Peyer's patch (tissue), 4 donors: ENCODE measurements at regions not wholly inside any gene's neighbourhood (a gene's known extent, or its start where the extent isn't known, plus 50 kb on each side); places are given as distances from the start of the nearest gene placed in this dataset.

Source experiments
- DNase-seq, 3 donors: peaks; one replicate each; pipeline ENCODE4 v3.0.0-alpha.2; 2017 to 2019
- H3K27ac ChIP-seq, 4 donors: fragments of 200-600 bp; sonication (generic); one replicate each; pipeline ENCODE4 v1.5.1; 2016 to 2019
- H3K27me3 ChIP-seq, 2 donors: fragments of 200-600 bp; sonication (generic); one replicate each; pipeline ENCODE4 v1.5.1; 2019
- H3K36me3 ChIP-seq, 3 donors: fragments of 200-600 bp; sonication (generic); one replicate each; pipeline ENCODE4 v1.5.1; 2016 to 2019
- H3K4me1 ChIP-seq, 4 donors: fragments of 200-600 bp; sonication (generic); one replicate each; pipeline ENCODE4 v1.5.1; 2016 to 2019
- H3K4me3 ChIP-seq, 4 donors: fragments of 200-600 bp; sonication (generic); 1 replicate in 3 of 4; 2 replicates in 1 of 4; pipeline ENCODE4 v1.5.1; 2016 to 2019; ENCODE audit warnings: mild to moderate bottlenecking in 1 of 4
- H3K9me3 ChIP-seq, 4 donors: fragments of 200-600 bp; sonication (generic); one replicate each; pipeline ENCODE4 v1.5.1; 2016 to 2019; ENCODE audit warnings: mild to moderate bottlenecking in 1 of 4
- POLR2A ChIP-seq, 2 donors: fragments of 450-650 bp; IDR thresholded peaks; one replicate each; pipeline ENCODE4 v1.5.1; 2017; ENCODE audit warnings: antibody characterized with exemption in 2 of 2, mild to moderate bottlenecking in 2 of 2, moderate library complexity in 2 of 2
- TF ChIP-seq, protein P1 (sequence below), 6 experiments: fragments of 450-650 bp in 4 of 6; fragments of 200-600 bp in 2 of 6; sonication (generic) in 1 of 6; IDR thresholded peaks; one replicate each; pipeline ENCODE4 v1.5.1; 2017 to 2019; ENCODE audit warnings: antibody characterized with exemption in 6 of 6, mild to moderate bottlenecking in 3 of 6, moderate library complexity in 1 of 6

DNA sequence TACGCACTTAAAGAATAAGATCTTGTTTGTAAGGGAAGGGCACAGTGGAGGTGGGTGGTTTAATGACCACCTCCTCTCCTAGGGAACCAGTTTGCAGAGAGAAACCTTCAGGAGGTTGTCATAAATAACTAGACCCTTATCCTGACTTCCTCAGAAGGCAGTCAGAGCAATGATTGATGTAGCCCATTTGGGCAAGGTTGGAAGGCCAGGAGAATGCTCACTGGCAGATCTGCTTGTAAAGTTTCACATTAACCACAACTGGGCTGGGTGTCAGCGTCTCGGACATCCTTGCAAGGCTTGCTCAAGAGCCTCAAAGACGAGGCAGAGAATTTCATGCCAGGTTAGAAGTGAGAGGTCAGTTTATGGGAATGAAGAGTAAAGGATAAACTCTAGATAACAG lies 87.6 kb upstream of the TRABD2B start:
- no peak for TF ChIP-seq POLR2A (IDR thresholded peaks at IDR 0.05)
- TF ChIP-seq, protein P1, sequence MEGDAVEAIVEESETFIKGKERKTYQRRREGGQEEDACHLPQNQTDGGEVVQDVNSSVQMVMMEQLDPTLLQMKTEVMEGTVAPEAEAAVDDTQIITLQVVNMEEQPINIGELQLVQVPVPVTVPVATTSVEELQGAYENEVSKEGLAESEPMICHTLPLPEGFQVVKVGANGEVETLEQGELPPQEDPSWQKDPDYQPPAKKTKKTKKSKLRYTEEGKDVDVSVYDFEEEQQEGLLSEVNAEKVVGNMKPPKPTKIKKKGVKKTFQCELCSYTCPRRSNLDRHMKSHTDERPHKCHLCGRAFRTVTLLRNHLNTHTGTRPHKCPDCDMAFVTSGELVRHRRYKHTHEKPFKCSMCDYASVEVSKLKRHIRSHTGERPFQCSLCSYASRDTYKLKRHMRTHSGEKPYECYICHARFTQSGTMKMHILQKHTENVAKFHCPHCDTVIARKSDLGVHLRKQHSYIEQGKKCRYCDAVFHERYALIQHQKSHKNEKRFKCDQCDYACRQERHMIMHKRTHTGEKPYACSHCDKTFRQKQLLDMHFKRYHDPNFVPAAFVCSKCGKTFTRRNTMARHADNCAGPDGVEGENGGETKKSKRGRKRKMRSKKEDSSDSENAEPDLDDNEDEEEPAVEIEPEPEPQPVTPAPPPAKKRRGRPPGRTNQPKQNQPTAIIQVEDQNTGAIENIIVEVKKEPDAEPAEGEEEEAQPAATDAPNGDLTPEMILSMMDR (IDR thresholded peaks at IDR 0.05), result no peak
- H3K4me3 ChIP-seq, result no peak overlapping the region
- H3K9me3 ChIP-seq, result no peaks in the 10 kb centered on the region
- H3K4me1 ChIP-seq, result peaks cover 0 to 13% (median 0%) of the 10 kb centered on the region in 4 donors
- no peak overlapping the region for H3K27ac ChIP-seq
- no peak for DNase-seq
- no peaks in the 10 kb centered on the region for H3K27me3 ChIP-seq
- no peaks in the 10 kb centered on the region for H3K36me3 ChIP-seq

DNA sequence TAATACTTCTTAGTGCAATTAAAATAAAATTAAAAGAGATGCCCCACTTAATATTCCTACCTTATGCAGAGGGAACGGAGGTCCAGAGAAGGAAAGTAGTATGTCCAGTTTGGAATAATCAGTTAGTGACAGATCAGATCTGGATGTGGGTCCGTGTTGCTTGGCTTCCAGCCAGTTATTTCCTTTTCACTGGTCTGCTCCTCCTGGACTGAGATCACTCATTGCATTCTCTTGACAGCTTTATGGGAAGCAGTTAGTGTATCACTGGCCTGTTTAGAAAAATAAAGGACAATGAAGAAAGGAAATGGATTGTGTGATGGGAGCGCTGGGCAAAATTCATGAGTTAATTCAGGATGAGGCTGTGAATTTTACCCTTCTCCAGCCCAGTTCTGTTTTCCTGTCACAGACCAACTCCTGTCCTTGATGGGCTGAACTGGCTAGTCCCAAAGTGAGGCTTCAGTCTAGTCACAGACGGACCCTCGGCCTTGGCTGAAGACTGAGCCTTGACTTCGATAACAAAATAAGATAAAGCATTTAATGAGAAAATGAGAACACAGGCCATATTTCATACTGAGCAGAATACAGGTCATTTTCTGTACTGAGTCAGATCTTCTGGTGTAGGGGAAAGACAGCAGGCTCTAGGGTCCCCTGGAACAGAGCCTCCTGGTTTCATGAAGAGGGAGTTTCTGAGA lies 85.2 kb upstream of the TRABD2B start:
- Histone ChIP-seq H3K27me3 (no peaks in the 10 kb centered on the region), H3K4me1 (peaks cover 0 to 20% (median 0%) of the 10 kb centered on the region in 4 donors), H3K27ac (no peak overlapping the region), H3K4me3 (no peak overlapping the region), H3K9me3 (no peaks in the 10 kb centered on the region), H3K36me3 (no peaks in the 10 kb centered on the region)
- TF ChIP-seq POLR2A (IDR thresholded peaks at IDR 0.05), result no peak
- TF ChIP-seq, protein P1 (IDR thresholded peaks at IDR 0.05), result no peak
- DNase-seq, result no peak

DNA sequence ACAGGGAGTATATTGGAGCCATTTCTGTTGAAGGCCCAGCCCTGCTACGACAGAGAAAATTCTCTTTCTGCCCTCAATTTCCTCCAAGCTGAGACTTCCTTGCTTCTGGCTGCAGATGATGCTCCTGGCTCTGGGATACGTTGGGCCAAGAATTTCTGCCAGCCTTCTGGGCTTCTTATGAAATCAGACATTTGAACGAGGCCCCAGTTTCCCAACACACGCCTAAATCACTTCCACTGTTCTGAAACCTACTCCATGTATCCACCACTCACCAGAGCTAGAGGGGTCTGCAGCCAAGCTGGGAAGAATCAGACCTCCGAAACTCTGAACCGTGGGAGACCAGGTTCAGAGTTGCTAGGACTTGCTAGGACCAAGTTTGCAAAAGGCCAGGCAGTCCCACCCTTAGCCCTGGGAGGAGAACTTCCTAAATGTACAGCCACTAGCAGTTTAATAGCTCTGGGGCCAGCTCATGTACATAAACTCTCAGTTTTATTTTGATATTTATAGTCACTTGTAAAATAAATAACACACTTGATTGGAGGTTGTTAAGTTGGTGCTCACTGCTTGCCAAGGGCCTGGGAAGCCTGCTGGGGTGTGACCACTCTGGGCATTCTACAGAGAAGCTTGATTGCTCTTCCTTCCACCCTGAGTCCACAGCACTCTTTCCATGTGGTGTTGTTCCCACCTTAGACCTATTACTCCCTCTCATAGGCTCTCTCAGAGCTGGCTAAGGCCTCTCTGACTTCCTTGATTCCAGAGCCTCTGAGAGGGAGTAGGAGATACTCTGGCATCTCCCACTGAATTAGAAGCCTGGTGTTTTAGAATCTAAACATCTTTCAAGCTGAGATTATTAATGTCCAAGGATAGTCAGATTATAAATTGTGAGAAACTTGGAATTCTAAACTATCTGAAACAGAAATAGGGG lies 83.4 kb upstream of the TRABD2B start:
- H3K9me3 ChIP-seq, result no peaks in the 10 kb centered on the region
- H3K4me3 ChIP-seq, result no peak overlapping the region
- peak in 1 of 3 donors; percentile 56 for DNase-seq
- H3K27ac ChIP-seq, result no peak overlapping the region
- TF ChIP-seq, protein P1 (IDR thresholded peaks at IDR 0.05), result no peak
- TF ChIP-seq POLR2A (IDR thresholded peaks at IDR 0.05), result no peak
- peaks cover 0 to 20% (median 0%) of the 10 kb centered on the region in 4 donors for H3K4me1 ChIP-seq
- H3K36me3 ChIP-seq, result no peaks in the 10 kb centered on the region
- H3K27me3 ChIP-seq, result no peaks in the 10 kb centered on the region

DNA sequence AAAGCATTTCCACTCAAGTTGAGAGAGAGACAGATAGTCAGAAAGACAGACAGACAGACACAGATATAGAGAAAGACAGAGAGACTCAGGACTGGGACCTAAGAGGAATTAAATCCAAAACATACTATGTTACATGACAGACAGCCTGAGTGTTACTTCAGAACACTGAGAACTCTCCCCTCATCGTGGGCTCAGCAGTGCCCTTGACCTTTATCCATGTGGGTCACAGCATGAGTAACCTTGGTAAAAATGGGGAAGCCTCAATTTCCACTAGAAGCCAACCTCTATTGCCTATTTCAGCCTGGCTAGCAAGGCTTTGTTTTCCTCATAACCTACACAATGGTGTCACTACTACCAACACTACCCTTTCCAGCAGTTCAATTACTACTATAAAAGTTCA lies 81.9 kb upstream of the TRABD2B start:
- Histone ChIP-seq H3K4me3 (no peak overlapping the region), H3K27ac (no peak overlapping the region), H3K27me3 (no peaks in the 10 kb centered on the region), H3K9me3 (no peaks in the 10 kb centered on the region), H3K36me3 (no peaks in the 10 kb centered on the region), H3K4me1 (peaks cover 0 to 20% (median 0%) of the 10 kb centered on the region in 4 donors)
- no peak for DNase-seq
- TF ChIP-seq, protein P1 (IDR thresholded peaks at IDR 0.05), result no peak
- TF ChIP-seq POLR2A (IDR thresholded peaks at IDR 0.05), result no peak

DNA sequence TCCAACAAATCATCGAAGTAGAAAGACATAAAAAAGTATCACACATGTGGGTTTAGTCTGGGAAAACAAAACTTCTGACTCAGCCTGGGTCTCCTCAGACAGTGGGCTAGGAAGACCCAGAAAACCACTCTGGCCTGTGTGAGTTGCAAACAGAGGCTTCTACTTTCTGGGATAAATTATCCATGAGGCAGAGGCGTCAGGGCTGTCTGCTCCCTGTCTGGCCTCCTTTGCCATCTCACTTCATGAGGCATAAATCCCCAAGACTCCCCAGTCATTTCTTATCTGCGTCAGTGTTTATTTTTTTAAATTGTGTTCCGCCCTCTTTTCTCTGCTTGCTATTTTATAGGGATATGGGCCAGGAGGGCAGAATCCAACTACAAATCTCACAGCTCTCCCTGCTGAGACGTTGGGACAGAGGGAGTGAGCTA lies 80.6 kb upstream of the TRABD2B start:
- no peaks in the 10 kb centered on the region for H3K9me3 ChIP-seq
- DNase-seq, result no peak
- no peaks in the 10 kb centered on the region for H3K27me3 ChIP-seq
- peaks cover 0 to 20% (median 0%) of the 10 kb centered on the region in 4 donors for H3K4me1 ChIP-seq
- H3K36me3 ChIP-seq, result no peaks in the 10 kb centered on the region
- H3K4me3 ChIP-seq, result no peak overlapping the region
- no peak for TF ChIP-seq POLR2A (IDR thresholded peaks at IDR 0.05)
- TF ChIP-seq, protein P1 (IDR thresholded peaks at IDR 0.05), result no peak
- H3K27ac ChIP-seq, result no peak overlapping the region
